Bronchial epithelial cell (primary cell): ENCODE measurements at regions not wholly inside any gene's neighbourhood (a gene's known extent, or its start where the extent isn't known, plus 50 kb on each side); places are given as distances from the start of the nearest gene placed in this dataset.

Experiments used
- DNase-seq: peaks from one replicate; pipeline ENCODE4 v3.0.0-alpha.2; 2010; ENCODE audit warnings: low read depth
- FAIRE-seq: peaks from 2 replicates; lab custom pipeline; 2011; peaks lifted over from hg19 to GRCh38; lab: Jason Lieb, UNC
- H3K27me3 ChIP-seq: 2 replicates; pipeline ENCODE4 v1.5.1; 2011; ENCODE audit warnings: low read length; ENCODE audit not compliant: control insufficient read depth, insufficient read depth
- H3K36me3 ChIP-seq: 2 replicates; pipeline ENCODE4 v1.5.1; 2011; ENCODE audit warnings: low read length; ENCODE audit not compliant: control insufficient read depth, insufficient read depth
- H3K4me3 ChIP-seq: 2 replicates; pipeline ENCODE4 v1.5.1; 2011; ENCODE audit warnings: mild to moderate bottlenecking, low read depth, low read length, control low read depth
- TF ChIP-seq, protein P1 (sequence below): IDR thresholded peaks from 2 replicates; pipeline ENCODE4 v1.5.1; 2011; ENCODE audit warnings: mild to moderate bottlenecking, moderate library complexity, low read length, control low read depth, inconsistent platforms; ENCODE audit not compliant: insufficient read depth, severe bottlenecking

DNA sequence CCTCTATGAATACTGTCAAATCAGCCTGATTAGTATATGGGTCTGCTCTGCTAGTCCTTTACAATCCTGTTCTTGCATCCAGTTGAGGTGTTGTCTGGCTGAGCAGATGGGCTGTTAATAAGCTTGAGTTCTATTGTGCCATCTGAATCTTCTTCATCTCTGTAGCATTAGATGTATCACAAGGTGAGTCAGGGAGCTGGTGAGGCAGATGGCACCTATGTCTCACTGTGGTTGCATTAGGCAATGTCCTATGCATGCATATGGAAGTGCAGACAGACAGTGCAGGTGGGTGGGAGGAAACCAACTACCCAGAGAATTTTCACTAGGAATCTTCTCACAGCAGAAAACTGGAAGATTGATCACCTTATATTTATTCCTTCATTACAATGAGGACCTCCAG is 165.7 kb upstream of the STXBP6 start:
- TF ChIP-seq, protein P1, sequence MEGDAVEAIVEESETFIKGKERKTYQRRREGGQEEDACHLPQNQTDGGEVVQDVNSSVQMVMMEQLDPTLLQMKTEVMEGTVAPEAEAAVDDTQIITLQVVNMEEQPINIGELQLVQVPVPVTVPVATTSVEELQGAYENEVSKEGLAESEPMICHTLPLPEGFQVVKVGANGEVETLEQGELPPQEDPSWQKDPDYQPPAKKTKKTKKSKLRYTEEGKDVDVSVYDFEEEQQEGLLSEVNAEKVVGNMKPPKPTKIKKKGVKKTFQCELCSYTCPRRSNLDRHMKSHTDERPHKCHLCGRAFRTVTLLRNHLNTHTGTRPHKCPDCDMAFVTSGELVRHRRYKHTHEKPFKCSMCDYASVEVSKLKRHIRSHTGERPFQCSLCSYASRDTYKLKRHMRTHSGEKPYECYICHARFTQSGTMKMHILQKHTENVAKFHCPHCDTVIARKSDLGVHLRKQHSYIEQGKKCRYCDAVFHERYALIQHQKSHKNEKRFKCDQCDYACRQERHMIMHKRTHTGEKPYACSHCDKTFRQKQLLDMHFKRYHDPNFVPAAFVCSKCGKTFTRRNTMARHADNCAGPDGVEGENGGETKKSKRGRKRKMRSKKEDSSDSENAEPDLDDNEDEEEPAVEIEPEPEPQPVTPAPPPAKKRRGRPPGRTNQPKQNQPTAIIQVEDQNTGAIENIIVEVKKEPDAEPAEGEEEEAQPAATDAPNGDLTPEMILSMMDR, result no peak
- no peaks in the 10 kb centered on the region for H3K36me3 ChIP-seq
- no peak overlapping the region for H3K4me3 ChIP-seq
- no peaks in the 10 kb centered on the region for H3K27me3 ChIP-seq
- DNase-seq, result peak; percentile 39
- no peak for FAIRE-seq

DNA sequence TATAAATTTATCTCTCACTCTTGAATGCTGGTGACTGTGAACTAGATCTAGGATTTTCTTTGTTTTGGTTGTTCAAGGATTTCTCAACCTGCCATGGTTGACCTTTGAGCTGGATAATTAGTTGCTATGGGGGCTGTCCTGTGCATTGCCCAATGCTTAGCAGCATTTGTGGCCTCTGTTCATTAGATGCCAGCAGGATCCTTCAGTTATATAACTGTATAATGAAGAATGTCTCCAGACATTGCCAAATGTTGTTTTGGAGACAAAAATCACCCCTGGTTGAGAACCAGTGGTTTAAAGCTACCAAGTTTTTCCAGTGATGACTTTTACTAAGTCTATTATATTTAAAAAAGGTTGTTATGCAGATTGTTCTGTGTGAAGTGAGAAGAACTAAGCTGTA is 147.9 kb upstream of the STXBP6 start:
- TF ChIP-seq, protein P1, result no peak
- DNase-seq, result no peak
- H3K36me3 ChIP-seq, result no peaks in the 10 kb centered on the region
- no peaks in the 10 kb centered on the region for H3K27me3 ChIP-seq
- no peak for FAIRE-seq
- no peak overlapping the region for H3K4me3 ChIP-seq

DNA sequence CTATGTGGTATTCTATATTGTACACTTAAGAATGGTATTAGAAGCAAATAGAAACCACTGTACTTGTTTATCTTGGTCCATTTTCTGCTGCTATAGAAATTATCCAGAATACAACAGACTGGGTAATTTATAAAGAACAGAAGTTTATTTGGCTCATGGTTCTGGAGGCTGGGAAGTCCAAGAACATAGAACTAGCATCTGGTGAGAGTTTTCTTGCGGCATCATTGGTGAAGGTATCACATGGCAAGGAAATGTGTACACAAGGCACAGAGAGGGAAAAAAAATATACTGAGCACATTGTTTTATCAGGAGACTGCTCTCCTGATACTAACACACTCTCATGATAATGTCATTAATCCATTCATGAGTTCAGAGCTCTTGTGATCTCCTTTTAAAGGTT is 130.3 kb upstream of the STXBP6 start:
- TF ChIP-seq, protein P1, result no peak
- Histone ChIP-seq H3K4me3 (no peak overlapping the region), H3K36me3 (no peaks in the 10 kb centered on the region), H3K27me3 (no peaks in the 10 kb centered on the region)
- no peak for FAIRE-seq
- no peak for DNase-seq

DNA sequence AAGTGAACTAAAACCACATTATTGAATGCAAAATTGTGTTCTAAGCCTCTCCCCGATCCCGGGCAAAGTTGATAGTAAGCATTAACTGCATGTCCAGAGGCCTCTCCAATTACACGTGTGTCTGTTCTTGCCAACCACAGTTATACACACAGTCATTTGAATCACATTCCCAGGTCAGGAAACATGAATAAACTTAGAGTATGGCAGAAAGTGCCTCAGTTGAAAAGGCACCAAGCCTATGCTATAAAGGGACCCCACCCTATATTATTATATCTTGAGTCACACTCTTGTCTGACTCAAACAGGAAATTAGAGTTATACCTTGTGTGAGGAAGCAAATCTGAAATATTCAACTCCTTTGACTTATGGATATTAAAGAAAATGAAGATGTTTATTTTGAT is 128.3 kb upstream of the STXBP6 start:
- FAIRE-seq, result no peak

DNA sequence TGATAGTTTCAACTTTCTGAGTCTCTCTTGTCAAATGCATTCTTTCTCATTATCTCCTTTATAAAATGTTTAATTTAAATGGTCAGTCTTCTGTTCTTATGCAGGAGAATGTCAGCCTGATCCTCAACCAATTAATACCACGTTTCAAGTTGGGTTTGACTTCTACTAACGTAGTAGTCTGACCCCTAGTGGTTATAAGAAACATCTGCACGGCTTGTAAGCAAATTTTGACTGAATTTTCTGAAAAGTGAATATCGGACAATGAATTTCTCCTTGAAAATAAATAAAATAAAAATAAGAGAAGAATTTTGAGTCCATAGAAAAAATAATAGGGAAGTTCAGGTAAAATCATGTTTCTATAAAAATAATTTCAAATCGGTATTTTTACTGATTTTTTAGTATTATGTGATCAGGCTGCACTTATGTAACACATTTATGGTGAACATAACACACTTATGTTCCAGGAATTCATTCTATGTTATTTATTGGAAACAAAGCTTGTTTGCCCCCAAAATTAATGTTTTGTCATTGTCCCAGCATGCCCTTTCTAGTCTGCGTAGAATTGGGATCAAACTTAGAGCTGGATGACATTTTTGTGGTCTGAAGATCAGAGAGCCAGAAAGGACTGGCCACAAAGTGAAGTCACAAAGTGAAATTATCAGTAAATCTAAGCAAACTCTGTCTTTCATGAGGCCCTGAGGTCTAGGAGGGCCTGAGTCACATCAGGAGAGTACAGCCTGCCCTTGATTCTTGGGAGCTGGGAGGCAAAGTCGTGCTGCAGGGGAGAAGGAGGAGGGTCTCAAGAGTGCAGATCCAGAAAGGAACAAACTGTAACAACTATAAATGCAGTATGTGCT is 101.2 kb upstream of the STXBP6 start:
- Histone ChIP-seq H3K36me3 (no peaks in the 10 kb centered on the region), H3K4me3 (no peak overlapping the region), H3K27me3 (no peaks in the 10 kb centered on the region)
- DNase-seq (peak; percentile 54), FAIRE-seq (no peak)
- TF ChIP-seq, protein P1, result peak; percentile 52

More for the DNA sequence above, 128.3 kb upstream of the STXBP6 start:
- DNase-seq, result peak; percentile 94
- Histone ChIP-seq H3K4me3 (no peak overlapping the region), H3K36me3 (no peaks in the 10 kb centered on the region), H3K27me3 (no peaks in the 10 kb centered on the region)
- TF ChIP-seq, protein P1, result no peak
